ENCODE measurements at regions not wholly inside any gene's neighbourhood (a gene's known extent, or its start where the extent isn't known, plus 50 kb on each side); places are given as distances from the start of the nearest gene placed in this dataset.

GRCh38 chrX:33989936-33990335 is 142.2 kb downstream of the FAM47A start:
- Histone ChIP-seq H3K36me3 (no peaks in the 10 kb centered on the region), H3K4me3 (no peak overlapping the region), H3K27ac (no peak overlapping the region), H3K9me3 (no peaks in the 10 kb centered on the region), H3K4me1 (no peaks in the 10 kb centered on the region), H3K27me3 (no peaks in the 10 kb centered on the region)
- DNase-seq (no peak), ATAC-seq (no peak)
- intact Hi-C loops (cut with DNase I), result no loop called here
- no peak for TF ChIP-seq CTCF (IDR thresholded peaks at IDR 0.05)

DNA sequence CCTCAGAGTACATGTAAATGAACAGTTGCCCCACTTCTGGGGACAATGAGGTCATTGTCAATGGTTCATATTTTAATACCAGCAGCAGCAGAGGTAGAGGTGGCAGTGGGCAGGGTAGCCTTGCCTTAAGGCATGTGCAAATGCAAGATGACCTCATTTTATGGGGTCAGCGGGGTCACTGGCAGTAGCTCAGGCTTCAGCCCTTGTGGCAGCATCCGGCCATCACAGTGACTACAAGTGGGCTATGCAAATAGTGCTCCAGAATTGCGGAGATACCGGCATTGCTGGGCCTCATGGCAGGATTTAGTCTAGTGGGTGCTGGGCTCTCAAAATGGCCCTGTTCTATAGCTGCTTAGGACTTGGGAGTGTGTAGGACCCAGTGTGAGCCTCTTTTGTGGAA is 144.7 kb downstream of the FAM47A start:
- no peak overlapping the region for H3K4me3 ChIP-seq
- no peak for TF ChIP-seq CTCF (IDR thresholded peaks at IDR 0.05)
- no peaks in the 10 kb centered on the region for H3K27me3 ChIP-seq
- H3K27ac ChIP-seq, result no peak overlapping the region
- intact Hi-C loops (cut with DNase I), result no loop called here
- no peaks in the 10 kb centered on the region for H3K9me3 ChIP-seq
- no peaks in the 10 kb centered on the region for H3K36me3 ChIP-seq
- H3K4me1 ChIP-seq, result no peaks in the 10 kb centered on the region
- no peak for DNase-seq
- no peak for ATAC-seq

- no peak for TF ChIP-seq CTCF (IDR thresholded peaks at IDR 0.05)
- DNase-seq, result no peak
- Histone ChIP-seq H3K36me3 (no peaks in the 10 kb centered on the region), H3K9me3 (no peaks in the 10 kb centered on the region), H3K27me3 (no peaks in the 10 kb centered on the region), H3K4me3 (no peak overlapping the region), H3K4me1 (no peaks in the 10 kb centered on the region), H3K27ac (no peak overlapping the region)
- ATAC-seq, result no peak
- intact Hi-C loops (cut with DNase I), result no loop called here
Measured at GRCh38 chrX:33974676-33975075, 157.4 kb downstream of the FAM47A start.

DNA sequence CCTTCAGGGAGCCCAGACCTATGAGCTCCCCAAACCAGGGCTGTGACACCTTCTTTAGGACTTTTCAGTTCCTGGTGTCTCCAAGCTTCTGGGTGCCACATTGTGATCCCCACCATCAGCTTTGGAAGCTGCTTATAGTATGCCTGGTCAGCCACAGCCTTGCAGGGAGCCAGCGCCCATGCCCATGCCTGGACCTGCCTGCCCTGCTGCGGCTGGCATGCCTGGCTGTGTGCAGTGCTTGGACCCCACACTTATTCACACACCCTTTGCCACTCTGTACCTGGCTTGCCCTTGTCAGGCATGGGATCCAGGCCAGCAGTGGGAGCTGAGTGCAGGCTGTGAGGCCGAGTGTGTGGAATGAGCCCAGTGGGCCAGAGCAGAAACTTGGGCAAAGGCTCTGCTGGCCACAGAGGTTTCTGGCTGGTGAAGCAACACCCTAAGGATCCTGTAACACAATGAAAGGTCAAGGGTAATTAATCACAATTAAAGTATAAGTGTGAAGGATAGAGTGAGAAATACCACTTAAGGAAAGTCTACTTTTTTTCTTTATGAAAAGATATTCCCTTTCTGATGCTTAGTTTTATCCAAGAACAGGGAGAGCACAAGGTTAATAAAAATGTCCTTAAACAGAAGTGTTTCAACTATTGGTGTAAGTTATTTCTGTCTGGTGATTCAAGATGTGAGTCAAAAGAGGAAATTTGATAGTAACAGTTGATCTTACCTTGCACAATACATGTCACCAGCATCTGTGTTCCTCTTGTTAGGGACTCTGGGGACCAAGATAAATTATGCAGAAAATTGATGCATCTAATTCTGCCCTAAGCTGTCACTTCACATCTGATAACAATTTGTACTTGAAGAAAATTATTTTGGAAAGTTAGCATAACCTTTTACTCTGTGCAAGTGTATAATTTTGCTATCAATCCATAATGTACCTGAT is 161.8 kb downstream of the FAM47A start:
- no peak for DNase-seq
- intact Hi-C loops (cut with DNase I), result no loop called here
- Histone ChIP-seq H3K36me3 (no peaks in the 10 kb centered on the region), H3K4me3 (no peak overlapping the region), H3K27me3 (no peaks in the 10 kb centered on the region), H3K27ac (no peak overlapping the region), H3K4me1 (no peaks in the 10 kb centered on the region), H3K9me3 (no peaks in the 10 kb centered on the region)
- ATAC-seq, result no peak
- TF ChIP-seq CTCF (IDR thresholded peaks at IDR 0.05), result no peak

DNA sequence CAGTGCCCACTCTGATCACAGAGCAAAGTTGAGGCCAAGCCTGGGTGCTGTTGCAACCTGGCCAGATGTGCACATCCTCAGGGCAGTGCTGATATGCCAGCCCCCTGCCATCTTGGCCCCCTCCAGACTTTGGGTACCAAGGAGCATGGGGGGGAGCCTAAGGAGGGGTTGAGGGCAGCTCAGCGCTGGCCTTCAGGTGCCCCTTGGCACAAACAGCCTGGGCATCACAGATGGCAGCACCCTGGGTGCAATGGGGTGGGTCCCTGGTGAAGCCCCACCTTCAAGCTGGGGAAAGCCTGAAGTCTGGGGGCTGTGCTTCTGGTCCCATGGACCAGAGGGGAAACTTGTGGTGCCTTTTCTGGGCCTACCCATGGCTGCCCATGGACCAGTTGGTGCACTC is 163.0 kb downstream of the FAM47A start:
- H3K27me3 ChIP-seq, result no peaks in the 10 kb centered on the region
- no peak for TF ChIP-seq CTCF (IDR thresholded peaks at IDR 0.05)
- H3K9me3 ChIP-seq, result no peaks in the 10 kb centered on the region
- H3K4me1 ChIP-seq, result no peaks in the 10 kb centered on the region
- DNase-seq (no peak), ATAC-seq (no peak)
- no peaks in the 10 kb centered on the region for H3K36me3 ChIP-seq
- no peak overlapping the region for H3K4me3 ChIP-seq
- H3K27ac ChIP-seq, result no peak overlapping the region
- intact Hi-C loops (cut with DNase I), result no loop called here

All from upper lobe of right lung (tissue), 1 donor.